HCT116 (cell line): ENCODE measurements at regions not wholly inside any gene's neighbourhood (a gene's known extent, or its start where the extent isn't known, plus 50 kb on each side); places are given as distances from the start of the nearest gene placed in this dataset.

Experiments used
- ELF1 ChIP-seq: IDR thresholded peaks from 2 replicates; pipeline ENCODE4 v1.6.1; 2012; ENCODE audit warnings: low read depth, borderline replicate concordance
- EZH2 ChIP-seq: fragments of 200-600 bp; sonication (generic); IDR thresholded peaks from 2 replicates; pipeline ENCODE4 v1.6.1; 2017; ENCODE audit warnings: antibody characterized with exemption, mixed run types
- EZH2phosphoT487 ChIP-seq: fragments of 200-600 bp; IDR thresholded peaks from 2 replicates; pipeline ENCODE4 v1.6.1; 2018; ENCODE audit warnings: antibody characterized with exemption, borderline replicate concordance
- JUND ChIP-seq: IDR thresholded peaks from 2 replicates; pipeline ENCODE4 v1.6.1; 2012
- MAX ChIP-seq: IDR thresholded peaks from 2 replicates; pipeline ENCODE4 v1.6.1; 2012
- POLR2A ChIP-seq: IDR thresholded peaks from 2 replicates; pipeline ENCODE4 v1.7.0; 2011; ENCODE audit warnings: borderline replicate concordance; ENCODE audit not compliant: insufficient read depth, insufficient read length; ENCODE audit errors: extremely low read depth
- POLR2AphosphoS5 ChIP-seq: IDR thresholded peaks from 2 replicates; pipeline ENCODE4 v1.6.1; 2011; ENCODE audit warnings: mild to moderate bottlenecking, low read depth, low read length, moderate library complexity
- RAD21 ChIP-seq: IDR thresholded peaks from 2 replicates; pipeline ENCODE4 v1.6.1; 2012; ENCODE audit warnings: low read depth, mild to moderate bottlenecking
- SIN3A ChIP-seq: IDR thresholded peaks from 2 replicates; pipeline ENCODE4 v1.6.1; 2012; ENCODE audit warnings: low read depth
- ZFX ChIP-seq: fragments of 450-650 bp; IDR thresholded peaks from 2 replicates; pipeline ENCODE4 v1.6.1; 2017
- ZNF274 ChIP-seq: fragments of 200-500 bp; sonication (Bioruptor generic); IDR thresholded peaks from 2 replicates; pipeline ENCODE4 v1.6.1; 2014; ENCODE audit warnings: mild to moderate bottlenecking, low read depth, low read length, inconsistent platforms
- TF ChIP-seq, protein P1 (sequence below), 3 experiments: fragments of 200-600 bp in 1 of 3; sonication (generic) in 1 of 3; IDR thresholded peaks in 2 of 3; conservative IDR thresholded peaks in 1 of 3; 2 replicates each; pipeline ENCODE4 v1.5.1; 2012 to 2017; ENCODE audit warnings: low read depth in 2 of 3, low read length in 2 of 3, antibody characterized with exemption in 1 of 3, borderline replicate concordance in 1 of 3, control low read depth in 1 of 3, mild to moderate bottlenecking in 1 of 3, mixed read lengths in 1 of 3, mixed run types in 1 of 3, moderate library complexity in 1 of 3; ENCODE audit not compliant: insufficient read depth in 1 of 3
- TF ChIP-seq, protein P2 (sequence below): IDR thresholded peaks from 2 replicates; pipeline ENCODE4 v1.6.1; 2012; ENCODE audit warnings: low read depth
- TF ChIP-seq, protein P3 (sequence below): IDR thresholded peaks from 2 replicates; pipeline ENCODE4 v1.6.1; 2012

- no peak for TF ChIP-seq EZH2
- peak; percentile 17 for TF ChIP-seq POLR2A
- TF ChIP-seq, protein P1, sequence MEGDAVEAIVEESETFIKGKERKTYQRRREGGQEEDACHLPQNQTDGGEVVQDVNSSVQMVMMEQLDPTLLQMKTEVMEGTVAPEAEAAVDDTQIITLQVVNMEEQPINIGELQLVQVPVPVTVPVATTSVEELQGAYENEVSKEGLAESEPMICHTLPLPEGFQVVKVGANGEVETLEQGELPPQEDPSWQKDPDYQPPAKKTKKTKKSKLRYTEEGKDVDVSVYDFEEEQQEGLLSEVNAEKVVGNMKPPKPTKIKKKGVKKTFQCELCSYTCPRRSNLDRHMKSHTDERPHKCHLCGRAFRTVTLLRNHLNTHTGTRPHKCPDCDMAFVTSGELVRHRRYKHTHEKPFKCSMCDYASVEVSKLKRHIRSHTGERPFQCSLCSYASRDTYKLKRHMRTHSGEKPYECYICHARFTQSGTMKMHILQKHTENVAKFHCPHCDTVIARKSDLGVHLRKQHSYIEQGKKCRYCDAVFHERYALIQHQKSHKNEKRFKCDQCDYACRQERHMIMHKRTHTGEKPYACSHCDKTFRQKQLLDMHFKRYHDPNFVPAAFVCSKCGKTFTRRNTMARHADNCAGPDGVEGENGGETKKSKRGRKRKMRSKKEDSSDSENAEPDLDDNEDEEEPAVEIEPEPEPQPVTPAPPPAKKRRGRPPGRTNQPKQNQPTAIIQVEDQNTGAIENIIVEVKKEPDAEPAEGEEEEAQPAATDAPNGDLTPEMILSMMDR (IDR thresholded peaks at IDR 0.05 in 2 of 3, conservative IDR thresholded peaks at IDR 0.05 in 1 of 3; ENCODE audit: borderline replicate concordance in 1 of 3, insufficient read depth in 1 of 3, low read depth in 2 of 3, low read length in 2 of 3), result no peak
- TF ChIP-seq RAD21, result no peak
- no peak for TF ChIP-seq SIN3A
- TF ChIP-seq EZH2phosphoT487, result no peak
- TF ChIP-seq POLR2AphosphoS5, result peak; percentile 78
- no peak for TF ChIP-seq ZNF274
- TF ChIP-seq, protein P2, sequence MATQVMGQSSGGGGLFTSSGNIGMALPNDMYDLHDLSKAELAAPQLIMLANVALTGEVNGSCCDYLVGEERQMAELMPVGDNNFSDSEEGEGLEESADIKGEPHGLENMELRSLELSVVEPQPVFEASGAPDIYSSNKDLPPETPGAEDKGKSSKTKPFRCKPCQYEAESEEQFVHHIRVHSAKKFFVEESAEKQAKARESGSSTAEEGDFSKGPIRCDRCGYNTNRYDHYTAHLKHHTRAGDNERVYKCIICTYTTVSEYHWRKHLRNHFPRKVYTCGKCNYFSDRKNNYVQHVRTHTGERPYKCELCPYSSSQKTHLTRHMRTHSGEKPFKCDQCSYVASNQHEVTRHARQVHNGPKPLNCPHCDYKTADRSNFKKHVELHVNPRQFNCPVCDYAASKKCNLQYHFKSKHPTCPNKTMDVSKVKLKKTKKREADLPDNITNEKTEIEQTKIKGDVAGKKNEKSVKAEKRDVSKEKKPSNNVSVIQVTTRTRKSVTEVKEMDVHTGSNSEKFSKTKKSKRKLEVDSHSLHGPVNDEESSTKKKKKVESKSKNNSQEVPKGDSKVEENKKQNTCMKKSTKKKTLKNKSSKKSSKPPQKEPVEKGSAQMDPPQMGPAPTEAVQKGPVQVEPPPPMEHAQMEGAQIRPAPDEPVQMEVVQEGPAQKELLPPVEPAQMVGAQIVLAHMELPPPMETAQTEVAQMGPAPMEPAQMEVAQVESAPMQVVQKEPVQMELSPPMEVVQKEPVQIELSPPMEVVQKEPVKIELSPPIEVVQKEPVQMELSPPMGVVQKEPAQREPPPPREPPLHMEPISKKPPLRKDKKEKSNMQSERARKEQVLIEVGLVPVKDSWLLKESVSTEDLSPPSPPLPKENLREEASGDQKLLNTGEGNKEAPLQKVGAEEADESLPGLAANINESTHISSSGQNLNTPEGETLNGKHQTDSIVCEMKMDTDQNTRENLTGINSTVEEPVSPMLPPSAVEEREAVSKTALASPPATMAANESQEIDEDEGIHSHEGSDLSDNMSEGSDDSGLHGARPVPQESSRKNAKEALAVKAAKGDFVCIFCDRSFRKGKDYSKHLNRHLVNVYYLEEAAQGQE, result no peak
- no peak for TF ChIP-seq MAX
- TF ChIP-seq ELF1, result no peak
- no peak for TF ChIP-seq ZFX
- no peak for TF ChIP-seq JUND
- TF ChIP-seq, protein P3, sequence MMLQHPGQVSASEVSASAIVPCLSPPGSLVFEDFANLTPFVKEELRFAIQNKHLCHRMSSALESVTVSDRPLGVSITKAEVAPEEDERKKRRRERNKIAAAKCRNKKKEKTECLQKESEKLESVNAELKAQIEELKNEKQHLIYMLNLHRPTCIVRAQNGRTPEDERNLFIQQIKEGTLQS, result no peak
These were observed 139.1 kb downstream of the IRS1 start for GRCh38 chr2:226660526-226660925.
